Stimulated activated CD4-positive, alpha-beta T cell treated with anti-CD3 and anti-CD28 coated beads, Interleukin-4, amount 100 ng/mL, for 48 hours (primary cell): ENCODE measurements at regions not wholly inside any gene's neighbourhood (a gene's known extent, or its start where the extent isn't known, plus 50 kb on each side); places are given as distances from the start of the nearest gene placed in this dataset.
"Not testable (repeated sequence)": the region's sequence is repeated elsewhere in the genome, so short reads cannot be mapped to it uniquely, and the experiment has no call there.

Source experiments
- DNase-seq, 2 donors: peaks; one replicate each; pipeline ENCODE4 v3.0.0-alpha.2; 2020; ENCODE audit warnings: low read depth in 2 of 2

- no peak for DNase-seq
These were observed 1830.0 kb upstream of the AGA start for GRCh38 chr4:179272282-179272681.

GRCh38 chr4:179278647-179279046, 1836.4 kb upstream of the AGA start:
- no peak for DNase-seq

GRCh38 chr4:179285696-179286095, 1843.5 kb upstream of the AGA start:
- DNase-seq: no peak

GRCh38 chr4:179291657-179292056, 1849.4 kb upstream of the AGA start:
- no peak for DNase-seq

GRCh38 chr4:179292468-179292867, 1850.2 kb upstream of the AGA start:
- DNase-seq: no peak

GRCh38 chr4:179307297-179308136, 1865.3 kb upstream of the AGA start:
- peak; percentile 6 to 8 for DNase-seq

- DNase-seq: no peak
These were observed 1871.6 kb upstream of the AGA start for GRCh38 chr4:179313823-179314222.

- no peak for DNase-seq
These were observed 1882.9 kb upstream of the AGA start for GRCh38 chr4:179325181-179325580.

- no peak for DNase-seq
These were observed 1886.4 kb upstream of the AGA start for GRCh38 chr4:179328627-179329026.

GRCh38 chr4:179331362-179331761, 1889.1 kb upstream of the AGA start:
- no peak for DNase-seq

GRCh38 chr4:179344861-179345260, 1902.6 kb upstream of the AGA start:
- DNase-seq: no peak

GRCh38 chr4:179352221-179352620, 1910.0 kb upstream of the AGA start:
- no peak for DNase-seq

GRCh38 chr4:179353786-179354185, 1911.5 kb upstream of the AGA start:
- DNase-seq: no peak

- DNase-seq: no peak
These were observed 1919.8 kb upstream of the AGA start for GRCh38 chr4:179361978-179362486.

- not testable (repeated sequence) for DNase-seq
These were observed 1923.7 kb upstream of the AGA start for GRCh38 chr4:179365932-179366331.

- no peak for DNase-seq
These were observed 1930.0 kb upstream of the AGA start for GRCh38 chr4:179372242-179372641.

- no peak for DNase-seq
These were observed 1930.5 kb upstream of the AGA start for GRCh38 chr4:179372746-179373145.

GRCh38 chr4:179378847-179379246, 1936.6 kb upstream of the AGA start:
- not testable (repeated sequence) for DNase-seq

GRCh38 chr4:179392787-179393186, 1950.5 kb upstream of the AGA start:
- DNase-seq: no peak

GRCh38 chr4:179398414-179398813, 1956.2 kb upstream of the AGA start:
- no peak for DNase-seq

- no peak for DNase-seq
These were observed 1957.0 kb upstream of the AGA start for GRCh38 chr4:179399054-179399782.

GRCh38 chr4:179415037-179415846, 1973.0 kb upstream of the AGA start:
- DNase-seq: no peak
